Prostate gland (tissue), 2 donors: ENCODE measurements at regions not wholly inside any gene's neighbourhood (a gene's known extent, or its start where the extent isn't known, plus 50 kb on each side); places are given as distances from the start of the nearest gene placed in this dataset.
"Not testable (repeated sequence)": the region's sequence is repeated elsewhere in the genome, so short reads cannot be mapped to it uniquely, and the experiment has no call there.

ENCODE experiments used
- DNase-seq: peaks from one replicate; pipeline ENCODE4 v3.0.0-alpha.2; 2019; ENCODE audit warnings: low spot score
- H3K27ac ChIP-seq, 2 donors: fragments of 200-600 bp; sonication (generic); 2 replicates each; pipeline ENCODE4 v1.5.1; 2017 to 2019
- H3K27me3 ChIP-seq: fragments of 200-600 bp; sonication (generic); replicated peaks from 2 replicates; pipeline ENCODE4 v1.5.1; 2019; ENCODE audit not compliant: insufficient read depth
- H3K36me3 ChIP-seq, 2 donors: fragments of 200-600 bp; sonication (generic); 1 replicate in 1 of 2; 2 replicates in 1 of 2; pipeline versions ENCODE4 v1.5.1 to v1.8.1; 2017 to 2019
- H3K4me1 ChIP-seq: fragments of 200-600 bp; sonication (generic); replicated peaks from 2 replicates; pipeline ENCODE4 v1.5.1; 2019
- H3K4me3 ChIP-seq, 2 donors: fragments of 200-600 bp; sonication (generic); 2 replicates each; pipeline ENCODE4 v1.5.1; 2017 to 2019
- H3K9me3 ChIP-seq: fragments of 200-600 bp; sonication (generic); 2 replicates; pipeline ENCODE4 v1.5.1; 2017
- POLR2A ChIP-seq: fragments of 450-650 bp; IDR thresholded peaks from one replicate; pipeline ENCODE4 v1.6.1; 2016; ENCODE audit warnings: antibody characterized with exemption, mild to moderate bottlenecking
- POLR2AphosphoS5 ChIP-seq: sonication (generic); formaldehyde crosslinking; IDR thresholded peaks from one replicate; pipeline ENCODE4 v1.6.1; 2017; ENCODE audit warnings: antibody characterized with exemption
- WGBS: methylation state at CpG from one replicate; pipeline ENCODE4 v1.1.5; 2018; 5-methylcytosine and 5-hydroxymethylcytosine counted together
- intact Hi-C: fragments of 100-400 bp; cut with DNase I; formaldehyde crosslinking; loops from one replicate; pipeline ENCODE4 v1.14.2; 2022
- TF ChIP-seq, protein P1 (sequence below), 4 experiments: fragments of 200-600 bp in 2 of 4; fragments of 450-650 bp in 2 of 4; sonication (generic) in 2 of 4; IDR thresholded peaks; 1 replicate in 3 of 4; 2 replicates in 1 of 4; pipeline ENCODE4 v1.5.1; 2016 to 2019; ENCODE audit warnings: antibody characterized with exemption in 4 of 4, mild to moderate bottlenecking in 2 of 4, moderate library complexity in 2 of 4

DNA sequence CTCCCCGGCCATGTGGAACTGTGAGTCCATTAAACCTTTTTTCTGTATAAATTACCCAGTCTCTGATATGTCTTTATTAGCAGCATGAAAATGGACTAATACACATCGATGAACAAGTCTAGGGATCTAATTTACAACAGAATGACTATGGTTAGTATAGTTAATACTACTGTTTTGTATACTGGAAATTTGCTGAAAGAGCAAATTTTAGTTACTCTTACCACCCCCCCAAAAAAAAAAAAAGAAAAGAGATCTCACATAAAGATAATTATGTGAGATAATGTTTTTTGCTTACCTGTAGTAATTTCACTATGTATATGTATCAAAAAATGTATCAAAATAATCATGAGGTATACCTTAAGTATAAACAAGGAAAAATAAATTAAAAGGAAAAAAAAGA lies 199.5 kb upstream of the GRM3 start:
- 88% methylated on average over 2 of the region's 2 CpGs for WGBS
- no peaks in the 10 kb centered on the region for H3K9me3 ChIP-seq
- H3K4me3 ChIP-seq, result no peak overlapping the region
- DNase-seq, result no peak
- intact Hi-C loops, result no loop called here
- no peaks in the 10 kb centered on the region for H3K27me3 ChIP-seq
- H3K4me1 ChIP-seq, result no peaks in the 10 kb centered on the region
- no peak overlapping the region for H3K27ac ChIP-seq
- no peak for TF ChIP-seq POLR2AphosphoS5
- H3K36me3 ChIP-seq, result no peaks in the 10 kb centered on the region

GRCh38 chr7:86440420-86440819 lies 203.3 kb upstream of the GRM3 start:
- H3K27ac ChIP-seq, H3K9me3 ChIP-seq, intact Hi-C loops, H3K36me3 ChIP-seq, H3K4me3 ChIP-seq, DNase-seq, H3K4me1 ChIP-seq, H3K27me3 ChIP-seq: not testable (repeated sequence)
- WGBS, result 94% methylated on average over 24 of the region's 29 CpGs

DNA sequence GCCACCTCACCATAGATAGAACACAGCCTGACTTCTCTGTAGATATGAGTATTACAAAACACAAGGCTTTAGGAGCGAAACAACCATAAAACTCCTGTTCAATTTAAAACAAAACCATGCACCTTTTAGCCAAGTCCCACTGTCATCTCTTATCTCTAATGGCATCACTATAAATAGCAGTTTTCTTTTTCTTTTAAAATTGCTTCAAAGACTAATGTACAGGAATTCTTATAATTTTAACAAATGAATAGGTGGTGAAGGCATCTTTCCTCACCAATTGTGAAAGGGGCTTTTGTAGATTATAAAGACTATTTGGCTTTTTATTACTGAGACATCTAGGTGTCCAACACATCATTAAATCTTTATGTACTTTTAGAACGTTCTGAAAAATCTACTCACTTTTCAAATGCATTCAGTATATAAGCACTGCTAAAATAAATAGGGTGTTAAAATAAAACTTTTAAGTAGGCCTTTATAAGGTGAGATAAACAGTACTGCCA lies 205.7 kb upstream of the GRM3 start:
- intact Hi-C loops, result no loop called here
- no peak overlapping the region for H3K27ac ChIP-seq
- H3K4me3 ChIP-seq, result no peak overlapping the region
- H3K27me3 ChIP-seq, result no peaks in the 10 kb centered on the region
- WGBS, result 14% methylated on average over 2 of the region's 2 CpGs
- no peaks in the 10 kb centered on the region for H3K4me1 ChIP-seq
- TF ChIP-seq POLR2A (no peak), POLR2AphosphoS5 (no peak)
- TF ChIP-seq, protein P1, sequence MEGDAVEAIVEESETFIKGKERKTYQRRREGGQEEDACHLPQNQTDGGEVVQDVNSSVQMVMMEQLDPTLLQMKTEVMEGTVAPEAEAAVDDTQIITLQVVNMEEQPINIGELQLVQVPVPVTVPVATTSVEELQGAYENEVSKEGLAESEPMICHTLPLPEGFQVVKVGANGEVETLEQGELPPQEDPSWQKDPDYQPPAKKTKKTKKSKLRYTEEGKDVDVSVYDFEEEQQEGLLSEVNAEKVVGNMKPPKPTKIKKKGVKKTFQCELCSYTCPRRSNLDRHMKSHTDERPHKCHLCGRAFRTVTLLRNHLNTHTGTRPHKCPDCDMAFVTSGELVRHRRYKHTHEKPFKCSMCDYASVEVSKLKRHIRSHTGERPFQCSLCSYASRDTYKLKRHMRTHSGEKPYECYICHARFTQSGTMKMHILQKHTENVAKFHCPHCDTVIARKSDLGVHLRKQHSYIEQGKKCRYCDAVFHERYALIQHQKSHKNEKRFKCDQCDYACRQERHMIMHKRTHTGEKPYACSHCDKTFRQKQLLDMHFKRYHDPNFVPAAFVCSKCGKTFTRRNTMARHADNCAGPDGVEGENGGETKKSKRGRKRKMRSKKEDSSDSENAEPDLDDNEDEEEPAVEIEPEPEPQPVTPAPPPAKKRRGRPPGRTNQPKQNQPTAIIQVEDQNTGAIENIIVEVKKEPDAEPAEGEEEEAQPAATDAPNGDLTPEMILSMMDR (IDR thresholded peaks at IDR 0.05), result no peak
- H3K9me3 ChIP-seq, result no peaks in the 10 kb centered on the region
- no peaks in the 10 kb centered on the region for H3K36me3 ChIP-seq
- no peak for DNase-seq

DNA sequence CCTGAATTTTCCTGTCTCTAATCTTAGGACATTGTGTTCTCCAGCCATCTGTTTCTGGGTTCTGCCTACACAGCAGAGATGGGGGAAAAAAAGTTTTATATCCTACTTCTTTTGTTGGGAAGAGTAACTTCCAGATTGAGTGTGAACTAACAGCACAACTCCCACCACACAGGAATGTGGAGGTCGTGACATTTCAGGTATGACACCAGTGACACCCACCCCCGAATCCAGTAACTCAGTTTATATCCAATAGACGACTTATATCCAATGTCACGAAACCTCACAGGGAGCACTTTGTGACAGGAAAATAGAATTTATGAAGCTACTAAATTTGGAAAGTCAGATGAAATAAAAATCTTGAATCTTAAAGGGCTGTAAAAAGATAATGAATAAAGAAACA lies 211.9 kb upstream of the GRM3 start:
- TF ChIP-seq, protein P1 (IDR thresholded peaks at IDR 0.05), result no peak
- TF ChIP-seq POLR2A (no peak), POLR2AphosphoS5 (no peak)
- intact Hi-C loops, result no loop called here
- WGBS, result 58% methylated on average over 4 of the region's 4 CpGs

GRCh38 chr7:86411814-86412213 lies 231.9 kb upstream of the GRM3 start:
- H3K27me3 ChIP-seq, result no peaks in the 10 kb centered on the region
- H3K9me3 ChIP-seq, result no peaks in the 10 kb centered on the region
- H3K4me1 ChIP-seq, result no peaks in the 10 kb centered on the region
- no peak for DNase-seq
- H3K36me3 ChIP-seq, result no peaks in the 10 kb centered on the region
- intact Hi-C loops, result no loop called here
- TF ChIP-seq POLR2A (no peak), POLR2AphosphoS5 (no peak)
- TF ChIP-seq, protein P1 (IDR thresholded peaks at IDR 0.05), result no peak
- 42% methylated on average over 2 of the region's 2 CpGs for WGBS
- no peak overlapping the region for H3K27ac ChIP-seq
- no peak overlapping the region for H3K4me3 ChIP-seq

More for the DNA sequence above, 211.9 kb upstream of the GRM3 start:
- Histone ChIP-seq H3K27ac (no peak overlapping the region), H3K4me3 (no peak overlapping the region), H3K36me3 (no peaks in the 10 kb centered on the region), H3K27me3 (no peaks in the 10 kb centered on the region), H3K9me3 (no peaks in the 10 kb centered on the region), H3K4me1 (no peaks in the 10 kb centered on the region)
- no peak for DNase-seq

DNA sequence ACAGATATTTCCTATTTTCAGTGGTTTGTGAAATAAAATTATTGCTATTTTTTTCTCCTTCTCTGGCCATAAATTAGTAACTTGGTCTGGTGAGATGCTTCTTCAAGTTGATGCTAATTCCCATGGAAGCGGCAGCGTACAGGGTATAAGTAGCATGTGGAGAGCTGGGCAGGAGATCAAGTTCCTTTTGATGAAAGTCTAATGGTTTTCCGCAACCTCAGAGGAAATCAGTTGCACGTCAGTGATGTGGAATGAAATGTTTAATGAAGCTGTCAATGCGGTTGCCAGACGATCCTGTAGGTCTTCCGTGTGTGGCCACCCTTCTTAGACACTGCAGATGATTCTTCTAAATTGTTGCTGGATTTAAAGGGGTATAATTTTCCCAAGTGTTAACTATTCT lies 236.4 kb upstream of the GRM3 start:
- Histone ChIP-seq H3K4me1 (no peaks in the 10 kb centered on the region), H3K9me3 (no peaks in the 10 kb centered on the region), H3K27ac (no peak overlapping the region), H3K36me3 (no peaks in the 10 kb centered on the region), H3K4me3 (no peak overlapping the region), H3K27me3 (no peaks in the 10 kb centered on the region)
- no peak for TF ChIP-seq POLR2A
- TF ChIP-seq, protein P1 (IDR thresholded peaks at IDR 0.05), result no peak
- TF ChIP-seq POLR2AphosphoS5, result no peak
- DNase-seq, result no peak
- WGBS, result 71% methylated on average over 7 of the region's 7 CpGs
- intact Hi-C loops, result no loop called here
